Right lobe of liver (tissue), 6 donors: ENCODE measurements at regions not wholly inside any gene's neighbourhood (a gene's known extent, or its start where the extent isn't known, plus 50 kb on each side); places are given as distances from the start of the nearest gene placed in this dataset.
"Not testable (repeated sequence)": the region's sequence is repeated elsewhere in the genome, so short reads cannot be mapped to it uniquely, and the experiment has no call there.

ENCODE experiments used
- ATAC-seq, 4 donors: fragments of 200-7000 bp; cut with Tn5 transposase; one replicate each; pipeline ENCODE4 v1.9.1; 2020; ENCODE audit warnings: mild to moderate bottlenecking in 4 of 4, moderate library complexity in 4 of 4
- DNase-seq, 3 donors: peaks; one replicate each; pipeline ENCODE4 v3.0.0-alpha.2; 2020
- H3K27ac ChIP-seq, 3 donors: fragments of 200-600 bp; one replicate each; pipeline ENCODE4 v1.8.0; 2022
- H3K27me3 ChIP-seq, 2 donors: fragments of 200-600 bp; one replicate each; pipeline ENCODE4 v1.8.0; 2022
- H3K36me3 ChIP-seq, 4 donors: fragments of 200-600 bp; sonication (generic) in 1 of 4; one replicate each; pipeline versions ENCODE4 v1.5.1 to v1.8.0; 2017 to 2022; ENCODE audit warnings: control low read depth in 1 of 4
- H3K4me1 ChIP-seq, 4 donors: fragments of 200-600 bp; sonication (generic) in 1 of 4; one replicate each; pipeline versions ENCODE4 v1.5.1 to v1.8.0; 2017 to 2022; ENCODE audit warnings: control low read depth in 1 of 4
- H3K4me3 ChIP-seq, 3 donors: fragments of 200-600 bp; one replicate each; pipeline ENCODE4 v1.8.0; 2022
- H3K9me3 ChIP-seq, 4 donors: fragments of 200-600 bp; sonication (generic) in 1 of 4; one replicate each; pipeline versions ENCODE4 v1.5.1 to v1.8.0; 2017 to 2022; ENCODE audit warnings: control low read depth in 1 of 4
- POLR2A ChIP-seq: fragments of 450-650 bp; IDR thresholded peaks from one replicate; pipeline ENCODE4 v1.6.1; 2017; ENCODE audit warnings: antibody characterized with exemption, mild to moderate bottlenecking
- WGBS: methylation state at CpG from one replicate; pipeline ENCODE4 v1.1.6; 2018; ENCODE audit warnings: low coverage, low lambda C conversion rate; ENCODE audit not compliant: insufficient coverage; ENCODE audit errors: missing lambda C conversion rate; 5-methylcytosine and 5-hydroxymethylcytosine counted together
- intact Hi-C, 2 donors: fragments of 100-400 bp; cut with DNase I; formaldehyde crosslinking; loops; one replicate each; pipeline versions ENCODE4 v1.11.2 to v1.14.1; 2022
- TF ChIP-seq, protein P1 (sequence below), 4 donors: fragments of 200-600 bp in 3 of 4; fragments of 450-650 bp in 1 of 4; IDR thresholded peaks; one replicate each; pipeline versions ENCODE4 v1.5.1 to v1.8.0; 2016 to 2022; ENCODE audit warnings: antibody characterized with exemption in 4 of 4, mild to moderate bottlenecking in 2 of 4
- donor health status: DM: no; HTN: yes; CAD: no.
- donor health status: DM: no; HTN: no; CAD: no.
- donor health status: DM: no; HTN: no; CAD: no.
- donor health status: DM: no; HTN: yes; CAD: no.
- donor health status: DM: no; HTN: yes; CAD: no.

DNA sequence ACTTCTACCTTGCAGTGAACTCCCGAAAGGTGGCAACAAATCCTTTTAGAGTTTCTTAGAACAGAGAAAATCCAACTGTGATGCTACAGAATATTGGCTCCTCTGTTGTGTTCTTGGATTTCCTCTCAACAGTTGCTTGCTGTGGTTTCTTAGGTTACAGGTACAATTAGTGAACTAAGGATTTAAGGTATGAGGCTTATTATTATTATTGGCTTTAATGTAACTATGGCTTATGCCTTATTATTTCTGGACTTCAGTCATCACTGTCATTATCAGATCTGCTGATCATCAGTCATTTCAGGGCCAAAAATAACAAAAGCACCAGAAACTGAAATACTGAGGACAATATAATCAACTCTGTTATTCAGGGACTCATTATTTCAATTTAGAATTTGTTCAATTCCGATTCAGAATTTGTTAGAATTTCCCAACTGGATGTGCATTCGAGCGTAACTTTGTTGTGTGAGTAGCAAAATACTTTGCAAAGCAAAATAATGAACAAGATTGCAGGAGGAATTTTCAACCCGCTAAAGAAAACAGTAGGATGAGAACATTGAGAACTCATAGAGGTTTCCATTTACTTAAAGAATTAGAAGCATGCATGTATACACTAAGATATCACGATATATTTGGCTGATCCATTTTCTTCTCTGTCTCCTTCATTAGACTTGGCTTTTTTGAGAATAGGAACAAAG, 65.5 kb upstream of the AK4 start:
- 91% methylated on average over 6 of the region's 6 CpGs for WGBS
- no peak for TF ChIP-seq POLR2A
- TF ChIP-seq, protein P1, sequence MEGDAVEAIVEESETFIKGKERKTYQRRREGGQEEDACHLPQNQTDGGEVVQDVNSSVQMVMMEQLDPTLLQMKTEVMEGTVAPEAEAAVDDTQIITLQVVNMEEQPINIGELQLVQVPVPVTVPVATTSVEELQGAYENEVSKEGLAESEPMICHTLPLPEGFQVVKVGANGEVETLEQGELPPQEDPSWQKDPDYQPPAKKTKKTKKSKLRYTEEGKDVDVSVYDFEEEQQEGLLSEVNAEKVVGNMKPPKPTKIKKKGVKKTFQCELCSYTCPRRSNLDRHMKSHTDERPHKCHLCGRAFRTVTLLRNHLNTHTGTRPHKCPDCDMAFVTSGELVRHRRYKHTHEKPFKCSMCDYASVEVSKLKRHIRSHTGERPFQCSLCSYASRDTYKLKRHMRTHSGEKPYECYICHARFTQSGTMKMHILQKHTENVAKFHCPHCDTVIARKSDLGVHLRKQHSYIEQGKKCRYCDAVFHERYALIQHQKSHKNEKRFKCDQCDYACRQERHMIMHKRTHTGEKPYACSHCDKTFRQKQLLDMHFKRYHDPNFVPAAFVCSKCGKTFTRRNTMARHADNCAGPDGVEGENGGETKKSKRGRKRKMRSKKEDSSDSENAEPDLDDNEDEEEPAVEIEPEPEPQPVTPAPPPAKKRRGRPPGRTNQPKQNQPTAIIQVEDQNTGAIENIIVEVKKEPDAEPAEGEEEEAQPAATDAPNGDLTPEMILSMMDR (IDR thresholded peaks at IDR 0.05): no peak
- Histone ChIP-seq H3K9me3 (no peaks in the 10 kb centered on the region), H3K4me1 (no peaks in the 10 kb centered on the region), H3K36me3 (no peaks in the 10 kb centered on the region), H3K4me3 (no peak overlapping the region), H3K27me3 (no peaks in the 10 kb centered on the region), H3K27ac (no peak overlapping the region)
- ATAC-seq (no peak), DNase-seq (no peak)
- intact Hi-C loops: loop anchor here in 1 of 2 donors (10.0 kb wide), 1 partner anchor 132 kb away; no protein-coding TSS in a partner anchor

DNA sequence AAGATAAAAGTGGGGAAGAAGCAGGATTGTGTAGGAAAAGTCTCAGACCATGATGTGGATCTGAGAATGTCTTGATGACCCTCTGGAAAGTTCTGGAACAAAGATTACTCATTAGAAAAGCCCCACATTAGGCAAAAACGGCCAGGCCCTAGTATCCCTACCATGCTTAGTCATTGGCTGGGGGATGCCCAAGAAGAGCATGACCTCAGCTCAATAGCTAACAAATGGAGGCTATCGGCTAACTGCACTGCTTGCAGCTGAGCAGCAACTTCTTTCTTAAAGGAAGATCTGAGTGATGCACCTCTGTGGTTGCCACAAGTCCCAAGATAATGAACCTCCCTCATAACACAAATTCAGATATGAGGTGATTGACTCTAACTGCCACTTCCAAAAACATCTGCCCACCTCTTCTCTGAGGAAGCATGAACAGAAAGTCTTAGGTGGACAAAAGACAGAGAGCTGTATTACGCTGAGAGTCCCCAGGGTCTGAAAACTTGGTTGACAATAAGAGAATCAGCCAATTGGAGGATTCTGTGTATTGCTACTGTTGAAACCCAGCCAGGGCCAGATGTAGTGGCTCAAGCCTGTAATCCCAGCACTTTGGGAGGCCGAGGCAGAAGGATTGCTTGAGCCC, 64.6 kb upstream of the AK4 start:
- 83% methylated on average over 3 of the region's 4 CpGs for WGBS
- Histone ChIP-seq H3K9me3 (no peaks in the 10 kb centered on the region), H3K36me3 (no peaks in the 10 kb centered on the region), H3K27me3 (no peaks in the 10 kb centered on the region), H3K4me1 (no peaks in the 10 kb centered on the region), H3K27ac (no peak overlapping the region), H3K4me3 (no peak overlapping the region)
- ATAC-seq (peak in 1 of 4 donors; percentile 49), DNase-seq (no peak)
- TF ChIP-seq, protein P1 (IDR thresholded peaks at IDR 0.05): no peak
- no peak for TF ChIP-seq POLR2A
- intact Hi-C loops: loop anchor here in 1 of 2 donors (10.0 kb wide), 1 partner anchor 131 kb away; no protein-coding TSS in a partner anchor

DNA sequence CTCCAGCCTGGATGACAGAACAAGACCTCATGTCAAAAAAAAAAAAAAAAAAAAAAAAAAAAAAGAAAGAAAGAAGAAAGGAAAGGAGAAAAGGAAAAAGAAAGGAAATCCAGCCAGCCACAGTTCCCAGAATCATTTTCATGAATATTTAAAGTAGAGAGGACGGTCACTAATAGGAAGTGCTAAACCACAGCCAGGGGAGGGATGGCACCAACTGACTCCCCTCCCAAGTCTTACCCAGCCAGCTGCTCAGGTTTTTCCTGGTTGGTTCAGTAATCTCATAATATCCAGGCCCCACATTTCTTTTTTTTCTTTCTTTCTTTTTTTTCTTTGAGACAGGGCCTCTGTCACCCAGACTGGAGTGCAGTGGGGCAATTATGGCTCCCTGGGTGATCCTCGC, 63.9 kb upstream of the AK4 start:
- H3K4me3 ChIP-seq: no peak overlapping the region
- DNase-seq: no peak
- TF ChIP-seq POLR2A: no peak
- TF ChIP-seq, protein P1 (IDR thresholded peaks at IDR 0.05): no peak
- no peak overlapping the region for H3K27ac ChIP-seq
- no peaks in the 10 kb centered on the region for H3K36me3 ChIP-seq
- H3K9me3 ChIP-seq: no peaks in the 10 kb centered on the region
- 83% methylated on average over 1 of the region's 2 CpGs for WGBS
- no peaks in the 10 kb centered on the region for H3K4me1 ChIP-seq
- intact Hi-C loops: loop anchor here in 1 of 2 donors (10.0 kb wide), 1 partner anchor 131 kb away; no protein-coding TSS in a partner anchor
- no peak for ATAC-seq
- H3K27me3 ChIP-seq: no peaks in the 10 kb centered on the region

DNA sequence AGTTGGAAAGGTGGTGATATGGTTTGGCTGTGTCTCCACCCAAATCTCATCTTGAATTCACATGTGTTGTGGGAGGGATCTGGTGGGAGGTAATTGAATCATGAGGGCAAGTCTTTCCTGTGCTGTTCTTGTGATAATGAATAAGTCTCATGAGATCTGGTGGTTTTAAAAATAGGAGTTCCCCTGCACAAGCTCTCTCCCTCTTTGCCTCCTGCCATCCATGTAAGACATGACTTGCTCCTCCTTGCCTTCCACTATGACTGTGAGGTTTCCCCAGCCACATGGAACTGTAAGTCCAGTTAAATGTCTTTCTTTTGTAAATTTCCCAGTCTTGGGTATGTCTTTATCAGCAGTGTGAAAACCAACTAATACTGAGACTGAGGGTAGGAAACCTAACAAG, 60.5 kb upstream of the AK4 start:
- not testable (repeated sequence) for H3K4me3 ChIP-seq, H3K9me3 ChIP-seq, DNase-seq, H3K36me3 ChIP-seq, ATAC-seq, H3K27ac ChIP-seq, H3K4me1 ChIP-seq, H3K27me3 ChIP-seq
- intact Hi-C loops: loop anchor here in 1 of 2 donors (10.0 kb wide), 1 partner anchor 127 kb away; no protein-coding TSS in a partner anchor

DNA sequence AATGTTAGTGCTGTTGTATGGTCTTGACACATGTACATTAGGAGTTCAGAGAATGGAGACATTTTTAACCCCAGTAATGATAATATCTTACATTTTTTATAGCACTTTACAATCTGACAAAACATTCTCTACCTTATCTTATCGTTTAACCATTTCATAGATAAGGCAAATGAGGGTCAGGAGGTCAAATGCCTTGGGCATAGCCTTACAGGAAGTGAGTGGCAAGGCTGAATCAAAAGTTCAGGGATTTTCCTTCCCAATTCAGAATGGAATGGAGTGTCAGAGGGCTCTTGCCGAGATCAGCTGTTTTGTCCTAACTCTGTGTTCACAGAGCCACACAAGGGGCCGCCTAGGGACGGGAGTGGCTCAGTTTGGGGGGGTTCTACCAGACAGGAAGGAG, 57.6 kb upstream of the AK4 start:
- no peaks in the 10 kb centered on the region for H3K27me3 ChIP-seq
- H3K4me1 ChIP-seq: no peaks in the 10 kb centered on the region
- TF ChIP-seq POLR2A: no peak
- TF ChIP-seq, protein P1 (IDR thresholded peaks at IDR 0.05): no peak
- WGBS: 26% methylated on average over 3 of the region's 4 CpGs
- ATAC-seq (peak in 1 of 4 donors; percentile 74), DNase-seq (no peak)
- H3K27ac ChIP-seq: no peak overlapping the region
- no peaks in the 10 kb centered on the region for H3K36me3 ChIP-seq
- intact Hi-C loops: no loop called here
- no peaks in the 10 kb centered on the region for H3K9me3 ChIP-seq
- no peak overlapping the region for H3K4me3 ChIP-seq
